ENCODE measurements at regions not wholly inside any gene's neighbourhood (a gene's known extent, or its start where the extent isn't known, plus 50 kb on each side); places are given as distances from the start of the nearest gene placed in this dataset.
A peak's percentile ranks its signal among the peaks of the same experiment; 100 is the strongest.

- intact Hi-C loops (cut with micrococcal nuclease; ENCODE audit: unreplicated experiment), result no loop called here
- CTCF ChIA-PET, result no interaction called here
- no peak for DNase-seq
- H3K27me3 Mint-ChIP-seq (ENCODE audit: unreplicated experiment), result no peaks in the 10 kb centered on the region
- no peak overlapping the region for H3K4me3 Mint-ChIP-seq (ENCODE audit: low read depth, unreplicated experiment)
- BruUV-seq (replicated peaks), result no TSS peak
- H3K4me1 Mint-ChIP-seq (ENCODE audit: low read depth, unreplicated experiment), result no peaks in the 10 kb centered on the region
- no peak for TF ChIP-seq CTCF (IDR thresholded peaks at IDR 0.05; ENCODE audit: unreplicated experiment)
- no peak overlapping the region for H3K27ac Mint-ChIP-seq (ENCODE audit: unreplicated experiment)
- peaks cover 2% of the 10 kb centered on the region for H3K9me3 Mint-ChIP-seq (ENCODE audit: low read depth, unreplicated experiment)
- H3K36me3 Mint-ChIP-seq (ENCODE audit: insufficient read depth, unreplicated experiment), result no peaks in the 10 kb centered on the region
Observed at GRCh38 chr6:54680531-54680930, 166.0 kb upstream of the FAM83B start.

GRCh38 chr6:54681267-54681666, 165.3 kb upstream of the FAM83B start:
- no peak for DNase-seq
- intact Hi-C loops (cut with micrococcal nuclease; ENCODE audit: unreplicated experiment), result no loop called here
- H3K9me3 Mint-ChIP-seq (ENCODE audit: low read depth, unreplicated experiment), result peaks cover 2% of the 10 kb centered on the region
- no peaks in the 10 kb centered on the region for H3K27me3 Mint-ChIP-seq (ENCODE audit: unreplicated experiment)
- H3K4me3 Mint-ChIP-seq (ENCODE audit: low read depth, unreplicated experiment), result no peak overlapping the region
- no TSS peak for BruUV-seq (replicated peaks)
- peak overlapping the region; percentile 39 for H3K27ac Mint-ChIP-seq (ENCODE audit: unreplicated experiment)
- TF ChIP-seq CTCF (IDR thresholded peaks at IDR 0.05; ENCODE audit: unreplicated experiment), result no peak
- no peaks in the 10 kb centered on the region for H3K36me3 Mint-ChIP-seq (ENCODE audit: insufficient read depth, unreplicated experiment)
- H3K4me1 Mint-ChIP-seq (ENCODE audit: low read depth, unreplicated experiment), result no peaks in the 10 kb centered on the region
- CTCF ChIA-PET, result interaction anchor here (0.5 kb wide), 1 partner anchor 50 kb away, joined by 3 read pairs; no protein-coding TSS in a partner anchor

- no peak for TF ChIP-seq CTCF (IDR thresholded peaks at IDR 0.05; ENCODE audit: unreplicated experiment)
- Mint-ChIP-seq H3K4me1 (ENCODE audit: low read depth, unreplicated experiment) (no peaks in the 10 kb centered on the region), H3K27me3 (ENCODE audit: unreplicated experiment) (no peaks in the 10 kb centered on the region), H3K4me3 (ENCODE audit: low read depth, unreplicated experiment) (no peak overlapping the region), H3K9me3 (ENCODE audit: low read depth, unreplicated experiment) (peaks cover 2% of the 10 kb centered on the region), H3K36me3 (ENCODE audit: insufficient read depth, unreplicated experiment) (no peaks in the 10 kb centered on the region), H3K27ac (ENCODE audit: unreplicated experiment) (peak overlapping the region; percentile 39)
- no TSS peak for BruUV-seq (replicated peaks)
- CTCF ChIA-PET, result interaction anchor here (1.6 kb wide), 1 partner anchor 16 kb away, joined by 5 read pairs; no protein-coding TSS in a partner anchor
- intact Hi-C loops (cut with micrococcal nuclease; ENCODE audit: unreplicated experiment), result no loop called here
- peak; percentile 13 for DNase-seq
Observed at GRCh38 chr6:54681987-54682386, 164.6 kb upstream of the FAM83B start.

GRCh38 chr6:54689620-54690019, 157.0 kb upstream of the FAM83B start:
- no peak overlapping the region for H3K27ac Mint-ChIP-seq (ENCODE audit: unreplicated experiment)
- CTCF ChIA-PET, result no interaction called here
- H3K9me3 Mint-ChIP-seq (ENCODE audit: low read depth, unreplicated experiment), result no peaks in the 10 kb centered on the region
- intact Hi-C loops (cut with micrococcal nuclease; ENCODE audit: unreplicated experiment), result no loop called here
- H3K4me3 Mint-ChIP-seq (ENCODE audit: low read depth, unreplicated experiment), result no peak overlapping the region
- no peaks in the 10 kb centered on the region for H3K4me1 Mint-ChIP-seq (ENCODE audit: low read depth, unreplicated experiment)
- H3K27me3 Mint-ChIP-seq (ENCODE audit: unreplicated experiment), result no peaks in the 10 kb centered on the region
- TF ChIP-seq CTCF (IDR thresholded peaks at IDR 0.05; ENCODE audit: unreplicated experiment), result no peak
- BruUV-seq (replicated peaks), result no TSS peak
- H3K36me3 Mint-ChIP-seq (ENCODE audit: insufficient read depth, unreplicated experiment), result no peaks in the 10 kb centered on the region
- DNase-seq, result no peak

Measured in Calu3 (cell line).